GM18511 (cell line): ENCODE measurements at regions not wholly inside any gene's neighbourhood (a gene's known extent, or its start where the extent isn't known, plus 50 kb on each side); places are given as distances from the start of the nearest gene placed in this dataset.

Experiments
- ATAC-seq: cut with Tn5 transposase; IDR thresholded peaks from one replicate; pipeline ENCODE4 v1.9.1; 2021; ENCODE audit warnings: mild to moderate bottlenecking, moderate library complexity; ENCODE audit not compliant: unreplicated experiment

DNA sequence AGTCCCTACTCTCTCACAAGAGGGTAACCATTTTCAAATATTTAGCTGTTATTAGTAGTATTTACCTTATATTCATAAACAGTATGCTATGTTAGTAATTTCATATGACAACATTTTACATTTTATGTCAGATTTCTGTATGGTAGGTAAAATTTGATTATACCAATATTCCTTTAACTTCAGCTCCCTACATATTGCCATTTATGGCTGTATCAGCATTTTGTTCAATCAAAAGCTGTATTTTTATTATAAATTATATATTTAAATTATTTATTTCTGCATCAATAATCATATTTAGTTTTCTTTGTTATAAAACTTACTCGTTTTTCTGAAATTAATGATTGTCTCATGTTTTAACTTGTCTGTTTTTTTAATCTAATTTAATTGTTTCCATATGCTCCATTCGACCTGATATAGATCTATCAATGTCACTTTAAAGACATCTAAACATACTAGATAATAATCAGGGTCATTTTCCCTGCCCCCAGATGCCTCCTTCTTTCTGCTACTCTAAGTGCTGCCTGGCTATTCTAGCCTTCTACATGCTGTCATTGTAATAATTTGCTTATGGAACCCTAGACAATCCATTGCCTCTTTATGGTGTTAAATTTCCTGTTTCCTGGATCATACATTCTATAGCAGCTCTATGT is 1976.7 kb upstream of the ADGRL3 start:
- ATAC-seq = no peak

DNA sequence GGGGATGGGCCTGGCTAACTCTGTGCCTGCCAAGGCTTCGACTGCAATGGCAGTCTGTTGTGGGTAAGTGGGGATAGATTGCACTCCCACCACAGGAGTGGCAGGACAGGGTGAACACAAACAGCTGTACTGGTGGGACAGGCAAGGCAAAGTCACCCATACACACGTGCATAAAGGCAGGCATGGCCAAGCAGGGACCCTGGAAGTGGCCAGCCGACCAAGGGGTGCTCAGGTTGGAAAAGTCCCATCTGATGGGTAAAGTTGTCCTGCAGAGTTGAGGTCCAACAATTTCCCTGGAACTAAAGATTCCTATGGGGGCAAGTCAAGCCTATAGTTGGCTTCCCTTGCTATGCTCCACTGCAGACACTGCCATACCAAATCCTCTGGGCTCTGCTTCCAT is 1961.9 kb upstream of the ADGRL3 start:
- no peak for ATAC-seq

DNA sequence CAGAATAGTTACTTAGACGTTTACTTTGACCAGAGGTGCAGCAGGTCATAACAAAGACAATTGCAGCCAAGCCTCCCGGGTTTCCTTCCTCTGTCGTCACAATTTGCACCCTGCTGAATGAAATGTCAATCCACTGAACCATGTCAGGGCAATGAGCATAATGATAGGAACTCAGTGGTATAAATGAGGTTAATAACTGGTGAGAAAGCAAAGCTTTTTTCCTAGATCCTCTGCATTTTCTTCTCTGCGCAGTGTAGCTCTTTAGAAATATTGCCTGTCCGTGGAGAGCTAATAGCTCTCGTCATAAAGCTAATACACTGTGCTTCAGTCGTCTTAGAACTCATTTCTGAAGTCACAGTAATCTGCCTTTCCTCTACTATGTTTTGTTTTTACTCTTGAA is 1960.1 kb upstream of the ADGRL3 start:
- no peak for ATAC-seq

DNA sequence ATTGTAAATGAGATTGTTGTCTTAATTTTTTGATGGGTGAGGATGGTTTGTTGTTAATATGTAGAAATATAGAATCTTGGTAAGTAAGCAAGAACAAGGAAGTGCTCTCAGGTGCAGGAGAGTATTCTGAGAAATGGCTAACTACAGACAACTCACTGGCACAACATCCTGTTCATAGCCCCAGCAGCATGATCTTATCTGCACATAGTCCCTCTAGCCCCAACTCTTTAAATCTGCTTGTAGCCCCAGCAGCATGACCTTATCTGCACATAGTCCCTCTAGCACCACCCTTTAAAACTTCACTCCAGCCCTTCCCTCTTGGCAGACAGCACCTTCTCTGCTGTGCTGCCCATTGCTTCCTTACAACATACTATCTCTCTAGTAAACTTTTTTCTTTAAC is 1957.1 kb upstream of the ADGRL3 start:
- ATAC-seq = no peak

DNA sequence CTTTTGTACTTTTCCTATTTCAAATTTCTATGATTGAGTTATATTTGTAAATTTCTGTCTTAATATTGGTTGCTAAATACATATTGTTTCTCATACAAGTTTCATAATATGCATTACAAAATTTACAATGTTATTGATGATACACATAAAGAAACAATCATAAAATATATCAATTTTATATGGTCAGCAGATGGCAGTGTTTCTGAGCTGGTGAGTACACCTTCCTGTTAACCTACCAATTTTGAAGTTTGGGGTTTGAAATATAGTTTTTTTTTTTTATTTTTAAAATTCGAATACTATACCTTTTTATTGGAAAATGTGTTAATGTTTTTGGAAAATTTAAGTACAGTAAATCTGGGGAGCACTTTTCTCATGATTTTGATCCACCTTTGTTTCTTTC is 1953.1 kb upstream of the ADGRL3 start:
- ATAC-seq = no peak

DNA sequence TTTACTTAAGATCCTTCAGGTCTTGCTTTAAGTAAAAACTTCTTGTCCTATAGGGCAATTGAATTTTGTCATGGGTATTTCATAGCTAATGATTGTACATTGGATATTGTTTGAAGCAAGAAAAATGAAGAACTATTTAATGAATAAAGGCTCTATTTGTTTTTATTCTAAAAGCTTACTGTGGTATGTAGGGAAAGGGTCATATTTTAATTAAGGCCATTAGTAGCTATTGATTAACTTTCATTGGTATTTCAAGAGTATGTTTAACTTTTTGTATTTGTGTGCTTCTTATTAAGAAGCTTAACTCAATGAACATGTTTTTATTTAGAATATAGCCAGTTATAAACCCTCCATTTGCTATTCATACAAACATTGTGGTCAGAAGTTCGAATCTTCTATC is 1951.8 kb upstream of the ADGRL3 start:
- no peak for ATAC-seq

DNA sequence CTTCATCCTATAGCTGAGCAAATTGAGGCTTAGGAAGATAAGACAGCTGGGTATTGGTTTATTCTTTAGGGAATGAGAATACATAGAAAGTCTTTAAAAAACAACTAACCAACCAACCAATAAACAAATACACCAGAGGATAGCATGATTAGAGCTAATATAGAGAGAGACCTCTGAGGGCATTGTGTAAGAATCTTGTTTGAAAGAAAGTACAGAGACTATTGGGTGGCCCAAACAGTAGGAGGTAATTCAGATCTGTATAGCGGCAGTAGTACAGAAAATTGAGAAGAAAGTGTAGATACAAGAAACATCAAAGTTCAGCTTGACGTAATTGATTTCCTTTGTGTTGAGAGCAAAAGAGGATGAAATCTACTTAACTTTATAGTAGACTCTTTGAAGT is 1951.0 kb upstream of the ADGRL3 start:
- no peak for ATAC-seq

DNA sequence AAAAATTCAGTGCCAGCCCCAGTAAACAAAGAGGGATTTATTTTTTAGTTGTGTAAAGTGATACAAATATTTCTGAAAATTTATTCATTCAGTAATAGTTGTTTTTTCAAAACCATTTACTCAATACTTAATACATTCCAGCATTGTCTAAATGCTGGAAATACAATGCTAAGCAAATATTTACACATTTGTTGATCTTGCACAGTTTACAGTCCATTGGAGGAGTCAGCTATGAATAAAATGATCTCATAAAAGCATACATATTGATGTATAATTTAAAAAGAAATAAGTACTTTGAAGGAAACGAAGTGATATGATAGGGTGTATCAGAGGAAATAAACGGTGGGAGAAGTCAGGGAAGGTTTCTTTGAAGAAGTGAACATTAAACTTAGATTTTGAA is 1942.1 kb upstream of the ADGRL3 start:
- no peak for ATAC-seq

DNA sequence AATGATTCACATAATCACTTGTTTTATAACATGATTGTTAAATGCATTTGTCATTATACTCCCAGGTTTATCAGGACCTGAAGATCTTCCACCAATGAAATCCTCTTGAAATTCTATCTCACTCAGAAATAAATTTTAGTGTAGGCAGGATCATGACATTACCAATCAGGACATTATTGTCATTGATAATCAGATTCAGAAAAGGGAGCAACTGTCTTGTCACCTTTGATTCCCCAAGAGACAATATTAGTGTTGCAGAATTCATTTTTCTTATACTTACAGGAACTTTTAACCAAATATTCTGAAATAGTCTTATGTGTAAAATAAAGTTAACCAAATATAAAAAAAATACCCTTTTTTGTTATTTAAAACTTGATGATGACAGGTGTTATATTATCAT is 1892.5 kb upstream of the ADGRL3 start:
- ATAC-seq = no peak

DNA sequence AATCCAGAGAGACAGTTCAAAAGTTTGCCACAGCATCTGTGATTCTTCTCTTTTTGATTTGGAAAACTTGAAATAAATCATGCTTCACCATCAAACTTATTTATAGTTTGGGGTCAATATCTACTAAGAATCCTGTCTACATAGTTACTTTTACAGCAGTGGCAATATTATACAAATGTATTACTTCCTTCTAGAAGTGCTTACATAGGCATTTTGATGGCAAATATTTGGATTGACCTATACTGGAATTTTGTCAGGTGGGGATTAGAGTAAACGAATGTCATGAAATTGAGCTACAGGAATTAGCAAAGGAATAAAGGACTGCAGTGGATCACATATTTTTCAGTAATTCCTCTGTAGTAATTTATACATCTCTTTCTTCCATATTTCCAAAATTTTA is 1885.5 kb upstream of the ADGRL3 start:
- no peak for ATAC-seq

DNA sequence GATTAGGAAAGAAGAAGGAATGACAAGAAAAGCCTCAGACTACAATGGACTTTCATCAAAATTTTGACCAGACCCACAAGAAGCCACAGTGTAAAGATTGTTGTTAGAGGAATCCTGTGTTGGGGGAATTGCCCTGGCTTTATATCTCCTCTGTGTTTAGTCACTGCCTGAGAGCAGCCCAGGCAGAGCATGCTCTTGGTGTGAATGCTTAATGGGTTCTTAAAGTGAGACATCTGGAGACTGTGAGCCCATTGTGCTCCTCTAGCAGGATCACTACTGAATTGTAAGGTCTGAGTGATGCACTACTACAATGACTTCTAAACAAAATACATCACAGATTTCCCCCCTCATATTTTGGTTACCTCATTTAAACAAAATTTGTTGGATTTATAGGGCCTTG is 1860.5 kb upstream of the ADGRL3 start:
- no peak for ATAC-seq

DNA sequence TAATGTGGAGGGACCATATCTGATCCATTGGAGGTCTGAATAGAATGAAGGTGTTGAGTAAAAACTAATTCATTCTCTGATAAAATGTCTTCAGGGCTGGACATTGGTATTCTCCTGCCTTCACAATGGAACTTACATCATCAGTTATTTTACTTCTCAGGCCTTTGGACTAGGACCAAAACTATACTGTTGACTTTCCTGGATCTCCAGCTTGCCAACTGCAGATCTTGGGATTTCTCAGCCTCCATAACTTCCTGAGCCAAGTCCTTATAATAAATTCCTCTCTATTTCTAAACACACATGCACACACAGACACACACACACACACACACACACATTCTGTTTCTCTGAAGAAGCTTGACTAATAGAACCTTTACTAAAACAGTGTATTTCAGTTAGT is 1858.6 kb upstream of the ADGRL3 start:
- ATAC-seq = no peak

DNA sequence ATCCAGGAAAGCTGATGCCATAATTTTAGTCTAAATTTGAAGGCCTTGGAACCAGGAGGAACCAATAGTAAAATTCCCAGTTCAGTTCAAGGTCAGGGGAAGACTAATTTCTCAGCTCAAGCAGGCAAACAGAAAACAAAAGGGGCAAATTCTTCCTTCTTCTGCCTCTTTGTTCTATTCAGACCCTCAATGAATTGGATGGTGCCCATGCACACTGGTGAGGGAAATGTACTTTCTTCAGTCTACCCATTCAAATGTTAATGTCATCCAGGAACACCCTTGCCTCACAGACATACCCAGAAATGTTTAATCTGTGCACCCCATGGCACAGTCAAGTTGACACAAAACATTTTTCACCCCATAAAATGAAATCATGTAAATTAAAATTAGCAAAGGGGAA is 1851.2 kb upstream of the ADGRL3 start:
- ATAC-seq = no peak

DNA sequence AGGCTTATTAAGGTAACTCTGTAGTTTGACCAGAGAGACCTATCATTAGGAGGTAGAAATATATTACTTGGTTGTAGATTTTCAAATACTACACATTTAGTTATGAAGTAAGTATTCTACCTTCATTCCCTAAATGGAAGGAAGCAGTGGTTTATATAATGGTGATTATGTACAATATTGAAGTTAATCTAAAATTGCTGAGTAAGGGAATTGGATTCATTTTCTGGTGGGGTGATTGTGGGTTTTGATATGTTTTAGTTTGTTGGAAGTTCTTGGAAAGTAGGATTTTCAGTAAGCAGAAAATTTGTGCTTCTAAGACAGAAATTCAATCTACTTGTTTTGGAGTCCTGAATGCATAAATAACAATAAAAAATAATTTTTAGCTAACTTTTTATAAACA is 1830.9 kb upstream of the ADGRL3 start:
- ATAC-seq = no peak

DNA sequence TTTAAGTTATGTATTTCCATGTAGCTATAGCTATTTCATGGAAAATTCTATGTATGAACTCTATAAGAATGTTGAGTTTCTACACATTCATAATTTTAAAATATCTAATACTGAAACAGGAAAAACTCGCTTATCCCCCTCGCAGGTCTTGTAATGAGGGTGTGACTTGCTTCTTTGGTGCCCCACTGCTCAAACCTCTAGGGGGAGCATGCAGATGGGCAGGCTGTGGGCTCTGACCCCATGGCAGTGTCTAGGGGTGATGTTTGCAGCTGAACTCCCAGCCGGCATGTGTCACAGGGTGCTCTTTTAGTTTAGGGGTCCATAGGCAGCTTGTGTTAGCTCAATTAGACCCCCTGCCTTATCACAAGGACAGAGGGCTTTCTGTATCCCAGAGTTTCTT is 1825.7 kb upstream of the ADGRL3 start:
- ATAC-seq = no peak

DNA sequence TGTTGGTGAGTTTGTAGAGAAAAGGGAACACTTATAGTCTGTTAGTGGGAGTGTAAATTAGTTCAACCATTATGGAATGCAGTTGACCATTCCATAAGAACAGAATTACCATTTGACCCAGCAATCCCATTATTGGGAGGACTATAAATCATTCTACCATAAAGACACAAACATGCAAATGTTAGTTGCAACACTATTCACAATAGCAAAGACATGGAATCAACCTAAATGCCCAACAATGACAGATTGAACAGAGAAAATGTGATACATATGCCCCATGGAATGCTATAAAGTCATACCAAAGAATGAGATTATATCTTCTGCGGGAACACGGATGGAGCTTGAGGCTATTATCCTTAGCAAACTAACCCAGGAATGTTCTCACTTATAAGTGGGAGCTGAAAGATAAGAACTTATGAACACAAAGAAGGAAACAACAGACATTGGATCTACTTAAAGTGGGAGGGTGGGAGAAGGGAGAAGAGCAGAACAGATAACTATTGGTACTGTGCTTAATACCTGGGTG is 1819.2 kb upstream of the ADGRL3 start:
- no peak for ATAC-seq

DNA sequence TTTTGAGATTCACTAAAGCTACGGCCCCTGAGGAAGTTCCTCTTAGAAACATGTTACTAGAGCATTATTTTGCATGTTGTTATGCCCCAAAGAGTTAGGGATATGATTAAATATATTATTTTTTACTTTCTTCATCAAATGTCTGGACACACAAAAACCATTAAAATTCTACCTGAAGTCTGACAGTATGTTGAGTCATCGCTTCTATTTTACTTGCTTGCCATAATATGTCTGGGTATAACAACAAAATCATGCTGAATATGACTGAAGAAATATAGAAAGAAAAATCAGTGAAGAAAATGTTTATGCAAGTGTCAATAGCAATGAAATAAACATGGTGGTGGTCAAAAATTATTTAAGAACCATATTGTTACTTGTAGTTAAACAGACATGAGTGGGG is 1818.5 kb upstream of the ADGRL3 start:
- ATAC-seq = no peak

DNA sequence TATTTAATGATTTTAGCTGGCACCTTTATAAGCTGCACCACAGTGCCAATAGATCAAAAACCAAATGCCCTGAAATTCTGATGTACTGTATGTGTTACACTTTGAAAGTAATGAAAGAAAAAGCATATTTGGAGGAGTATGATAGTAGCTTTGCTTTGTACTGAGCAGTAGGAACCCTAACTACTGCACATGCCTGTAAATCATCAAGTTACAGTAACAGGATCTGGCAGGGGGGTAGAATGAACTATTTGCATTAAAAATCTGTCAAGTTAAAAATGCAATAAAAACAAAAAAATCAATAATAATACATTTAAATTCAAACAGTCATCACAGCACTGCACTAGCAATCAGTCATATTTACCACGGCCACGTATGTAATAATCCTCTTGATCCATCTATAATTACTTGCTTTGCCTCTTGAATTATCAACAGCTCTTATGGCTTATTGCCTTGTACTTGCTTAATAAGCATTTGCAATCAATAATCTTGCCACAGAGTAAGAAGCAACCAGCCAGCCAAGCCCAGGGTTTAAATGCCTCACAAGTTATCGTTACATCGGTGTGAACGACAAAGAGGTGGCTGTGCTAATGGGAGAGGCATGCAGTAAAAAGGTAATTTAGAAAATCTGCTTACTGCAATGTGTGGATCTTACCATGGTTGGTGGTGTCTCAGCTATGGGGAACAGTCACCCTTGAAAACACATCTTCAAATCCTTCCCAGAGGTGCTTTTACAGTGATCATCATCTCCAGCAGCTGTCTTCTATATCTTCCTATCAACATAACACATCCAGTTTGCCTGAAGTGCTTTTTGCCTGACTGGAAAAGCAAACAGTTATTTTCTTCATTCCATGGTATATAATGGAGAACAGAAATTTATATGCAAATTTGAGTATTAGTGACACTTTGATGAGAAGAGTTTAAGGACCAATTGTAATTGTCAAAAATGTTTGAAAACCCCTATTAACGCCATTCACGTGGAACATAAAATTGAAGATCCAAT is 1812.1 kb upstream of the ADGRL3 start:
- no peak for ATAC-seq

DNA sequence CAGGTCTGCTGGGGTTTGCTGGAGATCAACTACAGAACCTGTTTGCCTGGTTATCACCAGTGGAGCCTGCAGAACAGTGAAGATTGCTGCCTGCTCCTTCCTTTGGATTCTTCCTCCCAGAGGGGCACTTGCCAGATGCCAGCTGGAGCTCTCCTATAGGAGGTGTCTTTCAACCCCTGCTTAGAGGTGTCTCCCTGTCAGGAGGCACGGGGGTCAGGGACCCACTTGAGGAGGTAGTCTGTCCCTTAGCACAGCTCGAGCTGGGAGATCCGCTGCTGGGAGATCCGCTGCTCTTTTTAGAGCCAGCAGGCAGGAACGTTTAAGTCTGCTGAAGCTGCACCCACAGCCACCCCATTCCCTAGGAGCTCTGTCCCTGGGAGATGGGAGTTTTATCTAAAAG is 1806.3 kb upstream of the ADGRL3 start:
- ATAC-seq = no peak

DNA sequence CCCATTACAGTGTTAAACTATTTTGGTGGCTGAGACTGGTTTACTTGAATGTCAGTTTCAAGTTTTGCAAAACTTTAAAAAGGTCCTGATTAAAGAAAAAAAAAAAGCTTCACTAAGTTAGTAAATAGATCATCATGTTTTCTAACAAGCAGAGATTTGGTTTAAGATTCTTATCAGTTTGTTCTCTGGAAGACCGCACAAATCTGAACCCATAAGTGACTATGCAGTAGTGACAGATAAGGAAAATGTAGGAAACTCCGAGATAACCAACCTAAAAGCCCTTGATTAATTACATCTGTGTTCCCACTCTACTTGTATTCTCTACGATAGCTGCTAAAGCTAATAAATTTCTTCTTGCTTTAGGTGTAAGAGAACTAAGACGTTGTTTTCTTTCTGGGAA is 1799.8 kb upstream of the ADGRL3 start:
- ATAC-seq = no peak

DNA sequence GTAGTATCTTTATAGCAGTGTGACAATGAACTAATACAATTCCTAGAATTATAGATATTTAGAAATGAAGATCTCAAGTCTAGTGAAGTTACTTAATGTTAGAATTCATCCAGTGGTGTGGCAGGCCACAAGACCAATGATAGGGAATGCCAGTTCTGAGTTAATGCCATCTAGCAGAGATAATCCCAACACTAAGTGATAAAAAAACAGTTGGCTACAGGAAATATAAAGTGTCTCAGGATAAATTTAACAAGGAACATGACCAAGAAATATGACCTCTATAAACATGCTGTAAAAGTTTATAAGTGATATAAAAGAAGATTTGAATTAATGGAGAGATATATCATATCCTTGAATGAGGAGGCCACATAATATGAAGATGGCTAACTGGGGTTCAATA is 1790.5 kb upstream of the ADGRL3 start:
- ATAC-seq = no peak

DNA sequence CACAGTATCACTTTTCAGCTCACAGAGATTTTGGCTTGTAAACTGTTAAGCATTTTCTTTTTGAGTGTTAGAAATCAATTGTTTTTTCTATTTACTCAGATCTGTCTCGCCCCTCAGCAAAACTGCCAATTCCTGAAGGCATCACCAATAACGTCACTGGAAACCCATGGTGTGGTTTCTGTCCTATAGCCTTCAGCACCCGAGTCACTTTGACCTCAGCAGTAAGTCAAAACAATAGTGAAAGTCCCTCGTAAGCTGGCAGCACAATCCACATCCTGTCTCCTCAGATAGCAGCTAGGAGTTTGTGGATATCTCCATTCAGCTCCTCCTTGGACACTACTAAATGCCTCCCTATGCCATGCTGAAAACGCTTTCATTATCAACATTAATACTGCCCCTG is 1787.4 kb upstream of the ADGRL3 start:
- ATAC-seq = no peak
